ENCODE measurements at regions not wholly inside any gene's neighbourhood (a gene's known extent, or its start where the extent isn't known, plus 50 kb on each side); places are given as distances from the start of the nearest gene placed in this dataset.
"Not testable (repeated sequence)": the region's sequence is repeated elsewhere in the genome, so short reads cannot be mapped to it uniquely, and the experiment has no call there.

DNA sequence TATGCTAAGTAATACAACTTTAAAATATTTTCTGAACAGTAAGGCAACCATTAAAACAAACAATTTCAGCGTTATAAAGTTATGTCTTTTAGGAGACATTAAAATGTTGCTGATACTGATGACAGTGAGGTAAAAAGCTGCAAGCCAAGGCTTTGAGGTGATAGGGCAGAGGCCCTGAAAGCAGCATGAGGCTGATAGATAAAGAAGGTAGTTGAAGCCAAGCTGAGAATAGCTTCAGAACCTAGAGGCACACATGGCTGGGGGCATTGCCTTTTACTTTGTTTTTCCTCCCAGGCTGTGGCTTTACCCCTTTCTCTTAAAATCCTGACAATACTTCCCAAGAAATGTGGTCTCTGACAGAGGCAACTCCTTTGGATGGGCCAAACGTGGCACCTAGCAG, 149.0 kb upstream of the WWC1 start:
- no peak for DNase-seq (ENCODE audit: low read depth in 2 of 2)

DNA sequence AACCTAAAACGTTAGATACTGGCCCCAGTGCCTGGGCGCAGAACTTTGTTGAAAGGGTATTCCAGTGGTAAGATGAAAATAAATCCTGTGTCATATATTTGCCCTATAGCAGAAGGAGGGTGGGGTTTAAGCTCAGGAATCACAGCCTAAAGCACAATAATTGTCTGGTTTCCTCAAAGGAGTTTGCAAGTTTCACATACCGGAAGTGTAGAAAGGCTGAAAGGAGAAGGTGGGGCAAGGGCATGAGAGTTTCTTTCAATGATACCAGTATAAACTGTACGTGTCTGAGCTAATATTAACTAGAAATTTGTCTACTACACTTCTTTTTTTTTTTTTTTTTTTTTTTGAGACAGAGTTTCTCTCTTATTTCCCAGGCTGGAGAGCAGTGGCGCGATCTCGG, 147.9 kb upstream of the WWC1 start:
- DNase-seq (ENCODE audit: low read depth in 2 of 2): not testable (repeated sequence)

- no peak for DNase-seq (ENCODE audit: low read depth in 2 of 2)
Observed at GRCh38 chr5:168147106-168147505, 144.3 kb upstream of the WWC1 start.

- DNase-seq (ENCODE audit: low read depth in 2 of 2): no peak
Observed at GRCh38 chr5:168147568-168148360, 143.7 kb upstream of the WWC1 start.

DNA sequence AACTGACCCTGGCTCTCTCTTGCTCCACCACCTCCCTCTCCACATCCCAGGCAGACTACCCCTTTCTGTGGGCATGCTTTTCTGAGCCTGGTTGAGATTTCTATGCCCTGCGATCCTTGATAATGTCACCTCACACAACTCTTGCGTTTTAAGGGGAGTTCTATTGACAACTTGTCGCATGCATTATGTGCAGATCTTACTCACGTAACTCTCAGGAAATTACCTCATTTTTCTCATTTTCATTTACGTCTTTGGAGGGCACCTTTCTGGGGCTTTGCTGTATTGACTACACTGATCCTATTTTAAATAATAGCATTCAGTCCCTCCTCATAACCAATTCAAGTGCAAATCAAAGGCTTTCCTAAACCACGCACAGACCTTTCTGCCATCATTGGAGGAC, 140.4 kb upstream of the WWC1 start:
- DNase-seq (ENCODE audit: low read depth in 2 of 2): no peak

GRCh38 chr5:168152660-168153059, 138.8 kb upstream of the WWC1 start:
- DNase-seq (ENCODE audit: low read depth in 2 of 2): no peak

DNA sequence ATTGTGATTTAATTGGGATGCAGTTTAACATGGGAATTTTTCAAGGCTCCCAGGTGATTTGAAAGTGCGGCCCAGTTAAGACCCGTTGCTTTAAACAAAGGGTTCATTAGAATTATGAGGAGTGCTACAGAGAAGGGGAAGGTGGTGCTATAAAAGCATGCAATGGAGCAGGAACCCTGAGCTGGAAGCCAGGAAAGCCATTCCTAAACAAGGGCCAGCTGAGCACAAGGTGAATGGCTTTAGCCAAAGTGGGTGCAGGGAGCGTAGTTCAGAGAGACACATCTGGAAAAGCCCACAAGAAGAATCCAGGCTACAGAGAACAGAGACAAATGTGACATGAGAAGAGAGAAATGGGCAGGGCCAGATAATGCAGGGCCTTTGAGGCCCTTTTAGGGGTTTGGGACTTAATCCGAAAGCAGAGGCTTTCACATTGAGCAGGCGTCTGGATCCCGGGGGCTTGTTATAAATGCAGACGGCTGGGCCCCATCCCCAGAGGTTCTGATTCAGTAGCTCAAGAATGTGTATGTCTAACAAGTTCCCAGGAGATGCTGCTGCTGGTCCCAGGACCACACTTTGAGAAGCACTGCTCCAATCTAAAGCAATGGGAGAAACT, 138.1 kb upstream of the WWC1 start:
- DNase-seq (ENCODE audit: low read depth in 2 of 2): no peak

- no peak for DNase-seq (ENCODE audit: low read depth in 2 of 2)
Observed at GRCh38 chr5:168153876-168154270, 137.6 kb upstream of the WWC1 start.

GRCh38 chr5:168155585-168155984, 135.9 kb upstream of the WWC1 start:
- DNase-seq (ENCODE audit: low read depth in 2 of 2): no peak

DNA sequence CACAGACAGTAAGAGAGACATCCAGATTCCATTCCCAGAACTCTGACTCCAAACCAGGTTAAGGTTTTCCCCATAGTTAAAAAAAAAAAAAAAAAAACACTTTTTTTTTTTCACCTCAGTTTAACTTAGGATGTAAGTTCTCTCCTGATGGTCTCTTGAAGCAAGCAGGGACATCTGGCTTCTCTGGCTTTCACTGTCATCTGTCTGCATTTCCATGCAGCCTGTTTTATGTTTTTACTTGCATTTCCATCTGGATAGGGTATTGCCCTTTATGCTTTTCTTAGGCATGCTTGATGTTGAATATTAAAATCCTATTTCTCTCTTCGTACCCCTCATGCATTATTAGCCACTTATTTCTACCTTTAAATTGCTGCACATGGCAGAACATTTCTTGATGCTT, 135.3 kb upstream of the WWC1 start:
- DNase-seq (ENCODE audit: low read depth in 2 of 2): no peak

DNA sequence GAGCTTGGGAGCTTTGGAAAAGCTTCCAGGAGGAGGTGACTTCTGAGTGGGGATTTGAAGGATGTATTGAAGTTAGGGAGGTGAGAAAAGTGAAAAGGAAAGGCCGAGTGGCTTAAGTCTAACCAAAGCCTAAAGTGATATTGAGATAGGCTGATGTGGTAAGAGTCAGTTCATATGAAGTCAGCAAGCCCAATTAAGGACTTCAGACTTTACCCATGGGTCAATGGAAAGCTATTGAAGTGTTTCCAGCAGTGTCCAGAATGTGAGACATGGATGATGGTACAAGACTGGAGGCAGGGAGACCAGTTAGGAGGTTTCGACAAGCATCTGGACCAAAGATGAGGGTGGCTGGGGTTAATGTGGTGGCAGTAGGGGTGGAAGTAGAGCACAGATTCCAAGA, 134.3 kb upstream of the WWC1 start:
- no peak for DNase-seq (ENCODE audit: low read depth in 2 of 2)

- DNase-seq (ENCODE audit: low read depth in 2 of 2): no peak
Observed at GRCh38 chr5:168159425-168159824, 132.0 kb upstream of the WWC1 start.

GRCh38 chr5:168162464-168162863, 129.0 kb upstream of the WWC1 start:
- no peak for DNase-seq (ENCODE audit: low read depth in 2 of 2)

- no peak for DNase-seq (ENCODE audit: low read depth in 2 of 2)
Observed at GRCh38 chr5:168163966-168164365, 127.5 kb upstream of the WWC1 start.

GRCh38 chr5:168165221-168165914, 126.1 kb upstream of the WWC1 start:
- DNase-seq (ENCODE audit: low read depth in 2 of 2): no peak

GRCh38 chr5:168165977-168166376, 125.5 kb upstream of the WWC1 start:
- DNase-seq (ENCODE audit: low read depth in 2 of 2): no peak

DNA sequence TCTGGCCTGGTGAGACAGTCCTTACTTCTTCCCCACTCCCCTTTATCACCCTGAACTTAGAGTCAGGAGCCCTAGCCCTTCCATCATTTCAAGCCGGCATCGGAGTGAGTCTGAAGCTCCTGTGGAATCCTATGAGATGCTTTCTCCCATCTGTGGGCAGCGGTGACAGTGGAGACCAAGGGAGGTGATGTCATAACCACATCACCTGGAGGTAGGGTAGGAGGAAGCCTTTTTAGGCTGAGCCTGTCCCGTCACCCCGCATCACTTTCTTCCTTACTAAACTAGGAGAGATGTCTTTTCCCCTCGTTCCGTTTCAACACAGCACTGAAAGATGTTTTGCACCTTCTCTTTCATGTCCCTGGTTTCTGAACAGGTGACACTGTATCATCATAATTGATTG, 124.1 kb upstream of the WWC1 start:
- DNase-seq (ENCODE audit: low read depth in 2 of 2): no peak

GRCh38 chr5:168168978-168169698, 122.3 kb upstream of the WWC1 start:
- DNase-seq (ENCODE audit: low read depth in 2 of 2): no peak

GRCh38 chr5:168169791-168170190, 121.7 kb upstream of the WWC1 start:
- DNase-seq (ENCODE audit: low read depth in 2 of 2): no peak

DNA sequence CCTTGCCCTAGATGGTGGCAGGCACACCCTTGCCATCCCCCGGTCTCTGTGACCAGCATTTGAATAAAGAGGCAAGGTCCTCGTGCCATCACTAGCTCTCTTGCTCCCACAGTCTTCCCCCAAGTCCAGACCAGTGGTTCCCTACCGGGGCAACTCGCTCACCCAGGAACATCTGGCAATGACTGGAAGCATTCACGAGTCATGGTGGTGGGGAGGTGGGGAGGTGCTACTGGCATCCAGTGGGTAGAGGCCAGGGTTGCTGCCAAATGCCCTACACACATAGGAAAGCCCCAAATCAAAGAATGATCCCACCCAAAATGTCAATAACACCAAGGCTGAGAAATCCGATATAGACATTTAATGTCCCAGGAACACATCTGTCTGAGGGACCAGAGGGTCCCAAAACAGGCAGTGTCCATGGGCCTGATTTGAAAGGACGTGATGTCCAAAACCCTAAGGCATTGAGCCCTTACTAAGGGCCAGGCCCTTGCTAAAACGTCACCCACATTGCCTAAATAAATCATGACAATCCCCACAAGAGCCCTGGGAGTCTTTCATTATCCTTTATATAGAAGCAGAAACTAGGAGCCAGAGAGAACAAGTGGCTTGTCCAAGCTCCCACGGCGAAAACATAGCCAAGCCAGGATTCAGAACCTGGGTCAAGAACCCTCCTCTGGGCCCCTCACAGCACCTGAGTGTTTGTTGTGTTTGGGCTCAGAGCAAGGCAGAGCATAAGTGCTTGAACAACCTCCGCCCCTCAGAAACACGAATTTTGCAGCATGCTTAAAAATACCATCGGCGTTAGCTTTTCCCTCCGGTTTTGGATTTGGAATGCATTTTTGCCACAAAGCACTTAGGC, 119.3 kb upstream of the WWC1 start:
- DNase-seq (ENCODE audit: low read depth in 2 of 2): no peak

DNA sequence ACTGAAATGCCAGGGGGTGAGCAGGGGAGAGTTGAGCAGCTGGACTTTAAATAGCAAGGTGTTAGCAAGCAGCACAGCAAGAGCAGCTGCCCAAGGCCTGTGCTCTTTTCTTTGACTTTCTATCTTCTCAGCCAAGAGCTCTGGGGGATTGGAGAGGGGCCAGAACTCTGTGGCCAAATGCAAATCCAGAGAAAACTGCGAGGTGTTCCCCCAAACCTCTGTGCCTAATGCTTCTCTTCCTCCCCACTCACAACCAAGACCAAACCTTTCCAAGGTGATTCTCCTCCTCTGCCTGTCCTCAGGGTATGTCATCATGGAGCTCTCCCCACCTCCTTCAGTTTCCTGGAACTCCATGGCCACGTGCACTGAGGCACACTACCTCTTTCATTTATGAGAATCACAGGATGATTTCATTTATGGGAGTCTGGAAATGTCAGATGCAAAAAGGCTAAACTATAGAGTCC, 118.7 kb upstream of the WWC1 start:
- no peak for DNase-seq (ENCODE audit: low read depth in 2 of 2)
